D721Med (cell line): ENCODE measurements at regions not wholly inside any gene's neighbourhood (a gene's known extent, or its start where the extent isn't known, plus 50 kb on each side); places are given as distances from the start of the nearest gene placed in this dataset.

ENCODE experiments used
- DNase-seq: peaks from one replicate; pipeline ENCODE4 v3.0.0; 2011; ENCODE audit warnings: low spot score; ENCODE audit not compliant: insufficient read length
- FAIRE-seq: peaks from 2 replicates; lab custom pipeline; 2011; peaks lifted over from hg19 to GRCh38; lab: Jason Lieb, UNC
- CTCF ChIP-seq: IDR thresholded peaks from 2 replicates; pipeline ENCODE4 v1.5.1; 2012; ENCODE audit warnings: mild to moderate bottlenecking, control low read depth; ENCODE audit not compliant: insufficient read depth; ENCODE audit errors: missing control alignments

- no peak for TF ChIP-seq CTCF
- FAIRE-seq: no peak
- DNase-seq: no peak
Observed at GRCh38 chr9:134272302-134273023, 53.8 kb upstream of the RXRA start.

GRCh38 chr9:134273647-134274046, 52.6 kb upstream of the RXRA start:
- DNase-seq: no peak
- no peak for FAIRE-seq
- TF ChIP-seq CTCF: no peak

DNA sequence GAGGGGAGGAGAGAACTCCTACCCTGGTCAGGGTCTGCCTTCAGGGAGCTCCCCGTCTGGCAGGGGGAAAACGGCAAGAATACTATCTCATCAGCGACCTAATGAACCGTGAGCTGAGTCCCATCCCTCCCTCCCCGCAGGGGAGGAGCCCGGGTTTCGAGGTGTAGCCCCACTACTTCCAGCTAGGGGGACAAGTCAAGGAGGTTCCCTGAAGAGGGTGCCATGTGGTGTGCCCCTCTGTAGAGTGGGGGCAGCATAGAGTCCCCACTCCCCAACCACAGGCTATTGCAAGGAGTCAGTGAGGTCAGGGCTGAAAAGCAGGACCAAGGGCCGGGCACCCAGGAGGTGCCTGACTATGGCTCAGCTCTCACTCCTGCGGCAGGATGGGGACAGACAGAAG, 50.9 kb upstream of the RXRA start:
- DNase-seq: no peak
- no peak for FAIRE-seq
- TF ChIP-seq CTCF: no peak

DNA sequence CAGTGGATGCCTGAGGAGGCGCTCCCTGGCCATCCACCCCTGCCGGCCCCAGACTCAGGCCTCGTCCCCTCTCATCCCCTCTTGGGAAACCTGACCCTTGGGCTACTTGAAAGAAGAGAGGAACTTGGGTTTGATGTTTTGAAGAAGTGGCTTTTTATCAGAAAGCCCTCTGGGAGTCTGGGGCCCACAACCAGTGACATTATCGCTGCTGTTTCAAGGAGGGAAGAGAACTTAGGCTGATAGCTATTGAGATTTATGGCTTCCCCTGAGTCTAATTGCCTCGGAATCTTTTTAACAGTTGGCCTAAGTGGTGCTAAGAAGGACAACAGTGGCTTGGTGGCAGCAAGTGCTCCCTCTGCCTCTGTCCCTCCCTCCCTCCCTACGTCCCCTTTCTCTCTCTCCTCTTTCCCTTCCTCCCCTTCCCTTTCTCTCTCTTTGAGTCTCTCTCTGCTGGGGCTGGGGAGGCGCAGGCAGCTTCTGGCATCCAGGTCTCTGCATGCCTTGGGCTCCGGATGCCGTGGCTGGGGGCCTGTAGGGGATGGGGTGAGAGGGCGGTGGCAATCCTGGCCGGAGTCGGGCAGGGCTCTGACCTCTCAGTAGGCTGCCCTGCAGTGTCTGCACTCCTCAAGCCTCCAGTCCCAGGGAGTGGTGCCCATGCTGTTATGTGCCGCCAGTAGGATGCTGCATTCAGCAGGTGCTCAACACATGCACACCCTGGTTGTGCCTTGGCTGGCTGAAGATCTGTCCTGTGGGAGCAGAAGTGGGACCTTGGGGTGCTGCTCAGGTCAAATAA, 49.6 kb upstream of the RXRA start:
- TF ChIP-seq CTCF: no peak
- no peak for DNase-seq
- FAIRE-seq: no peak
